ENCODE measurements at regions not wholly inside any gene's neighbourhood (a gene's known extent, or its start where the extent isn't known, plus 50 kb on each side); places are given as distances from the start of the nearest gene placed in this dataset.

DNA sequence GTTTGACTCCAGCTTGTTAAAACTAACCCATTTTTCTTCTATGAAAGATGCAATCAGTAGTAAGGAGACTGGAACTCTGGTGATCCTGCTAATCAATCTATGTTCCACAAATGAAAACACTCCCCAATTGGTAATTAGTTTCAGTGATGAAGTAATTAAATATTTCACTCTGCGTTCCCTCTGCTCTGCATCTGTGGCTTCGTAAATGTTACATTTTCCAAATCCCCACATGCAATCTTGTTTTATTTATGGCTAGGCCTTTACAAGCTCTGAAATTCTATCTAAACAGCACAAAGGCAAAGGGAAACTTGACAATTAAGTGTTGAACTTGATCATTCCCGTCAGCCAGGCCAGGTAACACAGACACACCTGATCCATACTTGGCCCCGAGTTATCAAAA lies 231.4 kb upstream of the OSR1 start:
- no peak for TF ChIP-seq CTCF (IDR thresholded peaks at IDR 0.05)

DNA sequence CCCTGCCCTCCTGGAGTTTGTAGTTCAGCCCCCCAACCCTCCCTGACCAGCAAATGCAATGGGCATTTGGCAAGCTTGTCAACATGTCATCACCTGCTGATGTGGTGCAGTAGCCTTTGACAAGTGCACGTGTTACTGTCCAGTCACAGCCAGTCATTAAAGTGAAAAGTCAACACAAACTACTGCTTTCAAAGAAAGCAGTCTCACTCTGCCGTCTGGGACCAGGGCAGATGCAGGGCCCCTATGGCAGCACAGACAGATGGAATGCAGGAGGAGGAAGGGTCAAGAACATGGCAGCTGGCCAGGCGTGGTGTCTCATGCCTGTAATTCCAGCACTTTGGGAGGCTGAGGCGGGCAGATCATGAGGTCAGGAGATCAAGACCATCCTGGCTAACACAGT lies 222.4 kb upstream of the OSR1 start:
- no peak for TF ChIP-seq CTCF (IDR thresholded peaks at IDR 0.05)

GRCh38 chr2:19580264-19580663 lies 221.8 kb upstream of the OSR1 start:
- no peak for TF ChIP-seq CTCF (IDR thresholded peaks at IDR 0.05)

DNA sequence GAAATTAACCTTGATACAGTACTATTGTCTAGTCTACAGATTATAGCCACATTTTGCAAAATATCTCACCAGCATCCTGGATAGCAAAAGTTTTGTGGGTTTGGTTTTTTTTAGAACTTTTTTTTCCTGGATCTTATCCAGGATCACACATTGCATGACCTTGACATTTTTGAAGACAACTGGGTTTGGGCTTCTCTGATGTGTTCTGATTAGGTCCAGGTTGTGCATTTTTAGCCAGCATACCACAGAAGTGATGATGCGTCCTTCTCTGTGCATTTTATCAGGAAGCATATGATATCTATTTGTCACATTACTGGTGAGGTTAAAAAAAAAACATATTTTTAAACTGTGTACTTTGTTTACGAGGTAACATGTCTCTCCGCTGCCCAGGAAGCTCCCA lies 221.0 kb upstream of the OSR1 start:
- TF ChIP-seq CTCF (IDR thresholded peaks at IDR 0.05): no peak

GRCh38 chr2:19577723-19578122 lies 219.3 kb upstream of the OSR1 start:
- no peak for TF ChIP-seq CTCF (IDR thresholded peaks at IDR 0.05)

- TF ChIP-seq CTCF (IDR thresholded peaks at IDR 0.05): no peak
Measured at GRCh38 chr2:19576411-19576810, 218.0 kb upstream of the OSR1 start.

DNA sequence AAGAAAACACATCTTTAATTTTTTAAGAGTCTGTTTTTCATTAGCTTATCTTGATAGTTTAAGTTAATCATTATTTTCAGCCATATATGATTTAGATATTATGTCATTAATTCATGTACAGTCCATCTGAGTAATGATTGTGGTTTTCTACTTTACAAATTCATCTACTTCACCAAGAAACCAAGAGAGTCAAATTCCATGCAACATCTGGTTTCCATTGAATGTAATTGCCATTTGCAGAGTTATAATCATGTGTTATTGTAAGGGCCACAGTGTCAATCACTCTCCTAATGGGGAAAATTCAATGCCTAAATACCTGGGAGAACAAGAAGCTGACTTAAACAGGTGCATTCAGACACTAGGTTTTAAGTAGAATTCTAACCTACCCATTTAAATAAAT lies 217.2 kb upstream of the OSR1 start:
- TF ChIP-seq CTCF (IDR thresholded peaks at IDR 0.05): no peak

DNA sequence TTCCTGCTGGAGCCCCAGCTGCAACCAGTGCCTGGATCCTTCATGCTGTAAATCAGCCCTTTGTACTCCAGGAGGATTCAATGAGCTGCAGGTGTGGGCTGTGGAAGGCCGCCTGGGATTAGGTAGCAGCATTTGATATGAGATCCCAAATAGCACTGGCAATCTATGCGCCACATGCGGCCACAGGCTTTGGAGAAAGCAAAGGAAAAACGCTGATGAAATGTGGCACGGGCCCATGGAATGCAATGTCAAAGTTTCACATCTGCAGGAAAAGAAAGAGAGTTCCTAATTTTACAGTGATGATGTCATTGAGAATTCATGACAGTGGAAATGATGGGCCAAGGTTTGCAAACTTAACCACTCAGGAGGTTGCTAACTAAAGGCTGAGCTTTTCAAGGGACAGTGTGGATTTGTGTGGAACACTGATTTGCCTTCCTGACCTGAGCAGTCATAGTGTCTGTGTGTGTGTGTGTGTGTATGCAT lies 216.4 kb upstream of the OSR1 start:
- TF ChIP-seq CTCF (IDR thresholded peaks at IDR 0.05): no peak

Measured in LNCAP (cell line).